ENCODE measurements at regions not wholly inside any gene's neighbourhood (a gene's known extent, or its start where the extent isn't known, plus 50 kb on each side); places are given as distances from the start of the nearest gene placed in this dataset.

DNA sequence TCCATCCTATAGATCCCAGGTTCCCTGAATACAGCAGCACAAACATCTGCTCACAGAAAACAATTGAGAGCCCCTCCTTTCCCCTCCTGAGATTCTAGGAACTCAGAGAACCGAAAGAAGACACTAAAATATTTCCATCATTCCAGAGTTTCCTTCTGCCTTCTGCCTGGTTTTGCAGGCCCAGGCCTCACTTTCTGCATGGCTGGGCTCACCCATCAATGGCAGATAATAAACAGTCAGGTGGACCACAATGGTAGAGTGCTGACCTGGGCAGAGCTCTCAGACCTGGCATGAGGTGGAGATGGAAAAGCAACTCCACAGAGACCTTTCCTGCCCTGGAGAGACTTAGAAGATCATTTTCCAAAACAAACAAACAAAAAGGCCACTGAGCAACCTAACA lies 389.1 kb downstream of the NXPE2 start:
- no peak for TF ChIP-seq CTCF (IDR thresholded peaks at IDR 0.05; ENCODE audit: borderline replicate concordance, control extremely low read depth, extremely low read depth, insufficient read depth, missing control alignments)
- in situ Hi-C loops (cut with MboI; ENCODE audit: low sequenced_read_pairs, unreplicated experiment), result no loop called here
- DNase-seq (ENCODE audit: low spot score), result no peak

GRCh38 chr11:115067900-115068530 lies 389.7 kb downstream of the NXPE2 start:
- no peak for TF ChIP-seq CTCF (IDR thresholded peaks at IDR 0.05; ENCODE audit: borderline replicate concordance, control extremely low read depth, extremely low read depth, insufficient read depth, missing control alignments)
- in situ Hi-C loops (cut with MboI; ENCODE audit: low sequenced_read_pairs, unreplicated experiment), result no loop called here
- DNase-seq (ENCODE audit: low spot score), result no peak

GRCh38 chr11:115069599-115069998 lies 391.3 kb downstream of the NXPE2 start:
- no peak for DNase-seq (ENCODE audit: low spot score)
- in situ Hi-C loops (cut with MboI; ENCODE audit: low sequenced_read_pairs, unreplicated experiment), result no loop called here
- TF ChIP-seq CTCF (IDR thresholded peaks at IDR 0.05; ENCODE audit: borderline replicate concordance, control extremely low read depth, extremely low read depth, insufficient read depth, missing control alignments), result no peak

- no peak for TF ChIP-seq CTCF (IDR thresholded peaks at IDR 0.05; ENCODE audit: borderline replicate concordance, control extremely low read depth, extremely low read depth, insufficient read depth, missing control alignments)
Observed at GRCh38 chr11:115075356-115075755, 397.0 kb downstream of the NXPE2 start.

GRCh38 chr11:115077740-115078139 lies 399.4 kb downstream of the NXPE2 start:
- in situ Hi-C loops (cut with MboI; ENCODE audit: low sequenced_read_pairs, unreplicated experiment), result no loop called here
- no peak for DNase-seq (ENCODE audit: low spot score)
- TF ChIP-seq CTCF (IDR thresholded peaks at IDR 0.05; ENCODE audit: borderline replicate concordance, control extremely low read depth, extremely low read depth, insufficient read depth, missing control alignments), result no peak

More at GRCh38 chr11:115075356-115075755, 397.0 kb downstream of the NXPE2 start:
- in situ Hi-C loops (cut with MboI; ENCODE audit: low sequenced_read_pairs, unreplicated experiment), result no loop called here
- no peak for DNase-seq (ENCODE audit: low spot score)

DNA sequence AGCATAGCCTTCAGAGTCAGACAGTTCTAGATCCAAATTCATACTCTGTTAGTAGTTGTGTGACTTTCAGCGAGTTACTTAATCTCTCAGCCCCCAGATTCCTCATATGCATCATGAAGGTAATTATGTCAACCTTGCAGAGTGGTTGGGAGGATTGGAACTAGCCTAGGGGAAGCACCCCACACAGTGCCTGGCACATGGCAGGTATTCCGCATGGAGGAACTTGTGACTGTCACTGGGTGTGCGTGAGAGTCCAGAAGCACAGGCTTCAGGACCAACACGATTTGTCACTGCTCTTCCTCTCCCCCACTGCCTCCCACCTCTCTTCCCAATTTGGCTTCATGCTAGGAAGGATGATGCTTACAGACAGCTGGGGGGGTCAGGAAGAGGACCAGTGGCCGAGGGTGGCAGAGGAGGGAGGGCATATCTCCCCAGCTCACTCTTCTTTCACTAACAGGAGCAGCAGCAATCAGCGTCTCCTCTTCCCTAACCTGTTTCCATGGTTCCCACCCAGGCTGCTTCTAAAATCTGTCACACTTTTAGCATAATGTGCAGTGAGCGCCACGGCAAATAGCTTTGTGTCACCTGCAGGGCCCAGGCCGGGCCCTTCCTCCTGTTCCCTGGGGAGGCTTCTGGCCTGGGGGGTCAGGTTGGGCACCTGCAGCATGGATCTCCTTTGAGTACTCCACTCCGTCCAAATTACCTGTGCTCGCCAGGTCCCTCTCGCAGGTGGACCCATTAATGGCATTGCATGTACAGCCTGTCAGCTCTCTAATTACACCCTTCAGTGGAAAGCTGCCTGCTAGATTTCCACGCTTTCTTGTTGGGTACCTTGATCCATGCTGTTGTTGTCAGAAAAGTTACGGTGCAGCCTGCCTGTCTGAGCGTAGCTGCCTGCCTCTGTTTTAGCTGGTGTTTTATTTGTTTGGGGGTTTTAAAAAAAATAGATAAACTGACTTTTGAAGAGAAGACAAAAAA lies 400.4 kb downstream of the NXPE2 start:
- TF ChIP-seq CTCF (IDR thresholded peaks at IDR 0.05; ENCODE audit: borderline replicate concordance, control extremely low read depth, extremely low read depth, insufficient read depth, missing control alignments), result no peak
- no peak for DNase-seq (ENCODE audit: low spot score)
- in situ Hi-C loops (cut with MboI; ENCODE audit: low sequenced_read_pairs, unreplicated experiment), result no loop called here
